Gastrocnemius medialis (tissue), 4 donors: ENCODE measurements at regions not wholly inside any gene's neighbourhood (a gene's known extent, or its start where the extent isn't known, plus 50 kb on each side); places are given as distances from the start of the nearest gene placed in this dataset.
"Not testable (repeated sequence)": the region's sequence is repeated elsewhere in the genome, so short reads cannot be mapped to it uniquely, and the experiment has no call there.

Experiments
- ATAC-seq, 2 donors: fragments of 150-250 bp; one replicate each; pipeline ENCODE4 v1.9.1; 2016
- DNase-seq, 2 donors: peaks; one replicate each; pipeline ENCODE4 v3.0.0-alpha.2; 2019
- H3K27ac ChIP-seq, 4 donors: fragments of 200-600 bp; sonication (generic); 1 replicate in 1 of 4; 2 replicates in 3 of 4; pipeline ENCODE4 v1.5.1; 2016 to 2018; ENCODE audit warnings: mild to moderate bottlenecking in 2 of 4, moderate library complexity in 1 of 4
- H3K27me3 ChIP-seq, 3 donors: fragments of 200-600 bp; sonication (generic) in 2 of 3; 1 replicate in 1 of 3; 2 replicates in 2 of 3; pipeline versions ENCODE4 v1.5.1 to v1.6.0; 2016 to 2019; ENCODE audit warnings: mild to moderate bottlenecking in 1 of 3, moderate library complexity in 1 of 3
- H3K36me3 ChIP-seq, 2 donors: fragments of 200-600 bp; sonication (generic) in 1 of 2; one replicate each; pipeline ENCODE4 v1.5.1; 2017 to 2018
- H3K4me1 ChIP-seq, 2 donors: fragments of 200-600 bp; sonication (generic) in 1 of 2; one replicate each; pipeline ENCODE4 v1.5.1; 2016 to 2017; ENCODE audit warnings: mild to moderate bottlenecking in 2 of 2
- H3K4me3 ChIP-seq, 4 donors: fragments of 200-600 bp; sonication (generic) in 3 of 4; 1 replicate in 1 of 4; 2 replicates in 3 of 4; pipeline ENCODE4 v1.5.1; 2016 to 2019; ENCODE audit warnings: mild to moderate bottlenecking in 2 of 4
- H3K9me3 ChIP-seq, 3 donors: fragments of 200-600 bp; sonication (generic) in 2 of 3; 1 replicate in 1 of 3; 2 replicates in 2 of 3; pipeline ENCODE4 v1.5.1; 2016 to 2019
- POLR2A ChIP-seq, 2 donors: fragments of 450-650 bp; IDR thresholded peaks; one replicate each; pipeline ENCODE4 v1.6.1; 2017; ENCODE audit warnings: antibody characterized with exemption in 2 of 2, mild to moderate bottlenecking in 2 of 2, moderate library complexity in 2 of 2
- in situ Hi-C, 4 donors: fragments of 200-750 bp; cut with MboI; loops; one replicate each; pipeline versions ENCODE4 v1.15.0 to v1.8.0; 2017; ENCODE audit warnings: low sequenced_read_pairs in 4 of 4
- intact Hi-C: fragments of 100-400 bp; cut with DNase I; formaldehyde crosslinking; loops from one replicate; pipeline ENCODE4 v1.15.1; 2023; ENCODE audit warnings: low total_unique reads
- TF ChIP-seq, protein P1 (sequence below), 5 experiments: fragments of 450-650 bp in 3 of 5; fragments of 200-600 bp in 2 of 5; sonication (generic) in 2 of 5; IDR thresholded peaks in 4 of 5; conservative IDR thresholded peaks in 1 of 5; 1 replicate in 4 of 5; 2 replicates in 1 of 5; pipeline ENCODE4 v1.5.1; 2016 to 2019; ENCODE audit warnings: antibody characterized with exemption in 5 of 5, mild to moderate bottlenecking in 3 of 5, moderate library complexity in 3 of 5

DNA sequence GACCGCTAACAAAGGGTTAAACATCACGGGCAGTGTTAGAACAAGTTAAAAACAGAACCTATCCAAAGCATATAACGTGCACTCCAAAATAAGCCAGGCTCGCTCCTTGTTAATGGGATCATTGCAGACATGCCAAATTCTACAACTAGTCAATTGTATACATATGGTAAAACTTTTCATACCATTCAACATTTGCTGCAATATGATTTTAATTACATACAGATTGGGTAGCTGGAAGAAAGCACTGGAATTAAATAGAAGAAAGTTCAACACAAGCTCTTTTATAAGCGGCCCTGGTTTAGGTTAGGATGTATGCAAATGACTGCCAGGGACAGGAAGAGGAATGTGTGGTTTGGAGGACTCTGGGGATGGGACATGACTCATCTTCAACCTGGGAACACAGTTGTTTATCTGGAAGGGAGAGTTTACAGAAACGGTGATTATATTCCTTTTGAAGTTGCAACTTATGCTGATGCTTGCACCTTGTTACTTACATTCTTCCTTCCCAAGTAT is 62.5 kb upstream of the TIAM2 start:
- Histone ChIP-seq H3K27me3 (no peaks in the 10 kb centered on the region), H3K9me3 (no peaks in the 10 kb centered on the region), H3K4me1 (peaks cover 0 to 8% of the 10 kb centered on the region in 2 donors), H3K36me3 (no peaks in the 10 kb centered on the region), H3K4me3 (no peak overlapping the region), H3K27ac (no peak overlapping the region)
- intact Hi-C loops (no loop called here), in situ Hi-C loops (loop anchor here in 2 of 4 donors (10.0 kb wide), 1 partner anchor 242 kb away; no protein-coding TSS in a partner anchor)
- DNase-seq (no peak), ATAC-seq (peak; percentile 40 to 84)
- TF ChIP-seq, protein P1, sequence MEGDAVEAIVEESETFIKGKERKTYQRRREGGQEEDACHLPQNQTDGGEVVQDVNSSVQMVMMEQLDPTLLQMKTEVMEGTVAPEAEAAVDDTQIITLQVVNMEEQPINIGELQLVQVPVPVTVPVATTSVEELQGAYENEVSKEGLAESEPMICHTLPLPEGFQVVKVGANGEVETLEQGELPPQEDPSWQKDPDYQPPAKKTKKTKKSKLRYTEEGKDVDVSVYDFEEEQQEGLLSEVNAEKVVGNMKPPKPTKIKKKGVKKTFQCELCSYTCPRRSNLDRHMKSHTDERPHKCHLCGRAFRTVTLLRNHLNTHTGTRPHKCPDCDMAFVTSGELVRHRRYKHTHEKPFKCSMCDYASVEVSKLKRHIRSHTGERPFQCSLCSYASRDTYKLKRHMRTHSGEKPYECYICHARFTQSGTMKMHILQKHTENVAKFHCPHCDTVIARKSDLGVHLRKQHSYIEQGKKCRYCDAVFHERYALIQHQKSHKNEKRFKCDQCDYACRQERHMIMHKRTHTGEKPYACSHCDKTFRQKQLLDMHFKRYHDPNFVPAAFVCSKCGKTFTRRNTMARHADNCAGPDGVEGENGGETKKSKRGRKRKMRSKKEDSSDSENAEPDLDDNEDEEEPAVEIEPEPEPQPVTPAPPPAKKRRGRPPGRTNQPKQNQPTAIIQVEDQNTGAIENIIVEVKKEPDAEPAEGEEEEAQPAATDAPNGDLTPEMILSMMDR (IDR thresholded peaks at IDR 0.05 in 4 of 5, conservative IDR thresholded peaks at IDR 0.05 in 1 of 5) = no peak
- TF ChIP-seq POLR2A (IDR thresholded peaks at IDR 0.05) = no peak

DNA sequence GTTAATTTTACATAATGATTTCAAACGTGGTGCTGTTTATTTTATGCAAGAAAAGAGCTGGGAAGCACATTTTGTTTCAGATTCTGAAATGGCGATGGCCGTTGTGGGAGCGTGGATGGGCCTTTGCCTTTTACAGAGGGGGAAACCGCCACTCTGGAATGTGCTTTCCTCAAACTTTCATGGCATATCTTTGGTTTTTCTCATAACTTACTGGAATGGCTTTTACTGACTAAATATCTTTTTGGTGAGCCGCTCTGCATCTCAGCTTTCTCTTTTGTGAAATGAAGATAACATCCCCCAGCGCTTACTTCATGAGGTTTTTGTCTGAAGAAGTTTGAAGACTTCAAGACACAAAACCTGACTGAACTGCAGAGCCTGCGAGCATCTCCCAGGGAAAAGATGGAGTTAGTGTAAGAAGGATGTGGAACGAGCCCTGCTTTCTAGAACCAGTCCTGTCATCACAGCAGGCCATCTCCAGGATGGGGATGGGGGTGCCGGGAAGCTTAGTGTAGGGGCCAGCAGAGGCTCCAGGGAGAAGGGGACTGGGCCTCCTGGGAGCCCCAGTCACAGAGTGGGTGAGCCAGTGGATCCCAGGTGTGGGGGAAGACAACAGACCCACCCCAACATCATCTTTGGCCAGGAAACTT is 61.8 kb upstream of the TIAM2 start:
- Histone ChIP-seq H3K36me3 (no peaks in the 10 kb centered on the region), H3K4me3 (no peak overlapping the region), H3K27ac (no peak overlapping the region), H3K9me3 (no peaks in the 10 kb centered on the region), H3K27me3 (no peaks in the 10 kb centered on the region), H3K4me1 (peaks cover 0 to 8% of the 10 kb centered on the region in 2 donors)
- intact Hi-C loops = no loop called here
- in situ Hi-C loops = loop anchor here in 2 of 4 donors (10.0 kb wide), 1 partner anchor 241 kb away; no protein-coding TSS in a partner anchor
- ATAC-seq = no peak
- DNase-seq = no peak
- TF ChIP-seq, protein P1 (IDR thresholded peaks at IDR 0.05 in 4 of 5, conservative IDR thresholded peaks at IDR 0.05 in 1 of 5) = no peak
- TF ChIP-seq POLR2A (IDR thresholded peaks at IDR 0.05) = no peak

DNA sequence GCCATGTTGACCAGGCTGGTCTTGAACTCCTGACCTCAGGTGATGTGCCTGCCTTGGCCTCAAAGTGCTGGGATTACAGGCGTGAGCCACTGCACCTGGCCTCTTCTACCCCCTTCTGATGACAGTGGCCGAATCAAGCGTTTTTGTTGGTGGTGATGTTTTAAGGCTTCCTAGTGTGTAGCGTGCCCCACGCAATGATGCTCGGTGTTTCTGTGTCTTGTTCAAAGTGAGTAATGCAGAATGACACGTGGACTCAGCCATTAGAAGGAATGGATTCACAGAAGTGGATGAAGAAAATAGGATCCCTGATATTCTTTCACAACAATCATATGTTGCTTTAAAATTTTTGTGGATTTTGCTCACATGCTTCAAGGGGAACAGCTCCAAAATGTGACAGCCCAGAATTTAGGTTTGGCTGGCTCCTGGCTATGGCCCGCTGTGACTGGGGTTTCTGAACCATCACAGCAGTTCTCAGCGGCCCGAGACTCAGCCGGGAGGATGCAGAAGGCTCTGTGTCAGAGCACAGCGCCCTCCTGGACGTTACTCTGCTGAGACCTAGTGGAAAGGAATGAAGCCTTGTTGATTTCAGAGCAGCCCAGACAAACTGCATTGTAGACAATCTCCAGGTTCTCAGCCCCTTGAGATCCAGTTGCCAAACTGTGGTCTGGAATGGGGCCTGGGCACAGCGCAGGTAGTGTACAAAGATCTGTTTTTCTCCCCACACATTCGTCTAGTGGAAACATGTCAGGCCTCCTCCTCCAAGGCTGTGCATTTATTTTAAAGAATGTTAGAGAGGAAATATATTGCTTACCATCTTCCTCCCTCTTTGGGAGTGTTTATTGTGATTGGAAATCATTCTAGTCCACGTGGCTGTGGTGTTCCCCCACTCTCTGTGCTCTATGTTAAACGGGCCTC is 57.6 kb upstream of the TIAM2 start:
- Histone ChIP-seq H3K27me3 (no peaks in the 10 kb centered on the region), H3K4me1 (peaks cover 0 to 3% of the 10 kb centered on the region in 2 donors), H3K36me3 (no peaks in the 10 kb centered on the region), H3K4me3 (no peak overlapping the region), H3K9me3 (no peaks in the 10 kb centered on the region), H3K27ac (no peak overlapping the region)
- no peak for ATAC-seq
- intact Hi-C loops (no loop called here), in situ Hi-C loops (loop anchor here in 2 of 4 donors (10.0 kb wide), 1 partner anchor 237 kb away; no protein-coding TSS in a partner anchor)
- TF ChIP-seq POLR2A (IDR thresholded peaks at IDR 0.05) = no peak
- TF ChIP-seq, protein P1 (IDR thresholded peaks at IDR 0.05 in 4 of 5, conservative IDR thresholded peaks at IDR 0.05 in 1 of 5) = no peak
- no peak for DNase-seq

DNA sequence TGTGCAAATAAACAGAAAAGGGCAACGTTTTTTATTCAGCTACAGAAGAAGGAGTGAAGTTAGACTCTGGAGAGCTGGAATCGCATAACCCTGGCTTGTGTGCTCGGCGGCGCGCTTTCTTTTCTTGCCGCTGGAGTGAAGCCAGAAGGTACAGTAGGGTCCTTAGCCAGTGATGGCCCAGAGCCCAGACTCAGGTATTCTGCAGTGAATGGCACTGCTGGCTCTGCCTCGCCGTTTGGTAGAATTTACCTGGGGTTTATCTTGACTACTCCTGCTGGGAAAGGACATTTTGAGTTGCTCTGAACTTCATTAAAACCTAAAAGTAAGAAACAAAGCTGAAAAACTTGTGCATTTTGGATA is 56.9 kb upstream of the TIAM2 start:
- ATAC-seq (no peak), DNase-seq (no peak)
- in situ Hi-C loops = loop anchor here in 2 of 4 donors (10.0 kb wide), 1 partner anchor 237 kb away; no protein-coding TSS in a partner anchor
- Histone ChIP-seq H3K4me3 (no peak overlapping the region), H3K9me3 (no peaks in the 10 kb centered on the region), H3K27me3 (no peaks in the 10 kb centered on the region), H3K36me3 (no peaks in the 10 kb centered on the region), H3K27ac (no peak overlapping the region), H3K4me1 (no peaks in the 10 kb centered on the region)
- no peak for TF ChIP-seq POLR2A (IDR thresholded peaks at IDR 0.05)
- TF ChIP-seq, protein P1 (IDR thresholded peaks at IDR 0.05 in 4 of 5, conservative IDR thresholded peaks at IDR 0.05 in 1 of 5) = no peak
- intact Hi-C loops = no loop called here

DNA sequence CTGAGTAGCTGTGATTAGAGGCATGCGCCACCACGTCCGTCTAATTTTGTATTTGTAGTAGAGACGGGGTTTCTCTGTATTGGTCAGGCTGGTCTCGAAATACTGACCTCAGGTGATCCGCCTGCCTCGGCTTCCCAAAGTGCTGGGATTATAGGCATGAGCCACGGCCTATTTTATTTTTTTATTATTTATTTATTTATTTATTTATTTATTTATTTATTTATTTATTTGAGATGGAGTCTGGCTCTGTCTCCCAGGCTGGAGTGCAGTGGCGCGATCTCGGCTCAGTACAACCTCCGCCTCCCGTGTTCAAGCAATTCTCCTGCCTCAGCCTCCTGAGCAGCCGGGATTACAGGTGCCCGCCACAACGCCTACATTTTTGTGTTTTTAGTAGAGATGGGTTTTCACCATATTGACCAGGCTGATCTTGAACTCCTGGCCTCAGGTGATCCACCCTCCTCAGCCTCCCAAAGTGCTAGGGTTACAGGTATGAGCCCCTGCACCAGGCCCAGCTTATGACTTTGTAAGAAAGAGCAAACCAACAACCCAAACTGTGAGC is 56.3 kb upstream of the TIAM2 start:
- intact Hi-C loops, DNase-seq: not testable (repeated sequence)
- in situ Hi-C loops = loop anchor here in 2 of 4 donors (10.0 kb wide), 1 partner anchor 236 kb away; no protein-coding TSS in a partner anchor

More for the DNA sequence above, 56.3 kb upstream of the TIAM2 start:
- not testable (repeated sequence) for H3K36me3 ChIP-seq, H3K27ac ChIP-seq, ATAC-seq, H3K4me1 ChIP-seq, H3K27me3 ChIP-seq, H3K9me3 ChIP-seq, H3K4me3 ChIP-seq
